ENCODE measurements at regions not wholly inside any gene's neighbourhood (a gene's known extent, or its start where the extent isn't known, plus 50 kb on each side); places are given as distances from the start of the nearest gene placed in this dataset.

GRCh38 chr17:15108992-15109391 is 156.1 kb downstream of the PMP22 start (continued):
- no peak for TF ChIP-seq KDM5A (IDR thresholded peaks at IDR 0.05; ENCODE audit: low read length)
- TF ChIP-seq RXRA (IDR thresholded peaks at IDR 0.05; ENCODE audit: insufficient read depth, low read depth, low read length) = no peak
- no peak for TF ChIP-seq GABPA (IDR thresholded peaks at IDR 0.05; ENCODE audit: borderline replicate concordance, insufficient read depth, low read length)
- no peak for TF ChIP-seq SUZ12 (IDR thresholded peaks at IDR 0.05; ENCODE audit: low read length)
- TF ChIP-seq POLR2AphosphoS5 (IDR thresholded peaks at IDR 0.05; ENCODE audit: low read depth, low read length) = no peak

Measured in H1 (cell line).